ENCODE measurements at regions not wholly inside any gene's neighbourhood (a gene's known extent, or its start where the extent isn't known, plus 50 kb on each side); places are given as distances from the start of the nearest gene placed in this dataset.

DNA sequence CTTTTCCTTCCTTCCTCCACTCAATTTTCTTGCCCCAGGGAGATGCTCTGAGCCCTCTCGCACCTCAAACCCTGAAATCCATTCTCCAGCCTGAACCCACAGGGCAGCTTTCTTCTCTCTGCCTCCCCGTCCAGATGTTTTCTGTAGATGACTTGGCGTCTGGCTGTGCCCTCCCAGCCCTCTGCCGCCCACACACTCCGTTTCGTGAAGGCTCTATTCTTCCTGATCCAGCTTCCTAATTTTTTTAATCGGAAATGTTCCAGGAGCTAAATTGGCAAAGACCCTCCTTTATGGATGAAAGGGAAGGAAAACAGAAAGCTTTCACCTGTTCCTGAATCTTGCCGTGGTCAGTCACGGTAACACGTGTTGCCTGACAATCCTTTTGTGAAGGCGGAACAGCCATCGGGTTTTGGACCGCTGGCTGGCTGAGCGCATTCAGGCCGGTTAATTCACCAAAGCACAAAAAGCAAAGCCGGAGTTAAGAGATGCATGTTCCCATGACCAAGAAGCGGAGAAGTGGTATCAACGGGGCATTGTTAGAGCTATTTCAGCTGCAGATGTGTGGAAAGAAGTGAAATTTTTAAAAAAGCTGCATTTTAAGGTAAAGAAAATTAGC is 70.2 kb upstream of the FBRSL1 start:
- Histone ChIP-seq H4K20me1 (ENCODE audit: insufficient read depth, low read length, poor library complexity, severe bottlenecking) (no peaks in the 10 kb centered on the region), H3K9ac (ENCODE audit: low read depth, low read length, poor library complexity, severe bottlenecking) (no peak overlapping the region), H3K9me3 (ENCODE audit: insufficient read depth, low read depth, low read length) (no peaks in the 10 kb centered on the region), H3K36me3 (ENCODE audit: insufficient read depth, low read length) (no peaks in the 10 kb centered on the region), H2AFZ (ENCODE audit: low read length) (no peak overlapping the region), H3K4me1 (ENCODE audit: insufficient read depth, low read length, poor library complexity, severe bottlenecking) (peaks cover 8% of the 10 kb centered on the region), H3K79me2 (ENCODE audit: insufficient read depth, low read length) (no peaks in the 10 kb centered on the region), H3F3A (ENCODE audit: low read depth) (no peaks in the 10 kb centered on the region), H3K4me3 (ENCODE audit: low read length, poor library complexity, severe bottlenecking) (no peak overlapping the region), H3K4me2 (ENCODE audit: low read depth, low read length, poor library complexity, severe bottlenecking) (no peak overlapping the region), H3K9me2 (replicated peaks; ENCODE audit: low read depth, low read length) (no peaks in the 10 kb centered on the region), H3K27me3 (ENCODE audit: insufficient read depth, low read length, poor library complexity, severe bottlenecking) (no peaks in the 10 kb centered on the region)
- no peak for TF ChIP-seq CTCF (conservative IDR thresholded peaks at IDR 0.05; ENCODE audit: low read length)
- TF ChIP-seq EZH2phosphoT487 (IDR thresholded peaks at IDR 0.05; ENCODE audit: borderline replicate concordance), result no peak

- TF ChIP-seq EZH2phosphoT487 (IDR thresholded peaks at IDR 0.05; ENCODE audit: borderline replicate concordance) (no peak), CTCF (conservative IDR thresholded peaks at IDR 0.05; ENCODE audit: low read length) (no peak)
- H3K9me2 ChIP-seq (replicated peaks; ENCODE audit: low read depth, low read length), result no peaks in the 10 kb centered on the region
- H4K20me1 ChIP-seq (ENCODE audit: insufficient read depth, low read length, poor library complexity, severe bottlenecking), result no peaks in the 10 kb centered on the region
- no peaks in the 10 kb centered on the region for H3K79me2 ChIP-seq (ENCODE audit: insufficient read depth, low read length)
- H2AFZ ChIP-seq (ENCODE audit: low read length), result no peak overlapping the region
- H3K36me3 ChIP-seq (ENCODE audit: insufficient read depth, low read length), result no peaks in the 10 kb centered on the region
- H3K4me2 ChIP-seq (ENCODE audit: low read depth, low read length, poor library complexity, severe bottlenecking), result no peak overlapping the region
- H3K9me3 ChIP-seq (ENCODE audit: insufficient read depth, low read depth, low read length), result no peaks in the 10 kb centered on the region
- H3F3A ChIP-seq (ENCODE audit: low read depth), result no peaks in the 10 kb centered on the region
- H3K4me1 ChIP-seq (ENCODE audit: insufficient read depth, low read length, poor library complexity, severe bottlenecking), result peaks cover 8% of the 10 kb centered on the region
- no peak overlapping the region for H3K4me3 ChIP-seq (ENCODE audit: low read length, poor library complexity, severe bottlenecking)
- no peaks in the 10 kb centered on the region for H3K27me3 ChIP-seq (ENCODE audit: insufficient read depth, low read length, poor library complexity, severe bottlenecking)
- no peak overlapping the region for H3K9ac ChIP-seq (ENCODE audit: low read depth, low read length, poor library complexity, severe bottlenecking)
Observed at GRCh38 chr12:132418393-132418925, 71.5 kb upstream of the FBRSL1 start.

- no peaks in the 10 kb centered on the region for H4K20me1 ChIP-seq (ENCODE audit: insufficient read depth, low read length, poor library complexity, severe bottlenecking)
- no peaks in the 10 kb centered on the region for H3K27me3 ChIP-seq (ENCODE audit: insufficient read depth, low read length, poor library complexity, severe bottlenecking)
- TF ChIP-seq CTCF (conservative IDR thresholded peaks at IDR 0.05; ENCODE audit: low read length), result no peak
- TF ChIP-seq EZH2phosphoT487 (IDR thresholded peaks at IDR 0.05; ENCODE audit: borderline replicate concordance), result no peak
Observed at GRCh38 chr12:132417741-132418140, 72.2 kb upstream of the FBRSL1 start.

More at GRCh38 chr12:132417741-132418140, 72.2 kb upstream of the FBRSL1 start:
- H3F3A ChIP-seq (ENCODE audit: low read depth), result no peaks in the 10 kb centered on the region
- no peak overlapping the region for H3K4me3 ChIP-seq (ENCODE audit: low read length, poor library complexity, severe bottlenecking)
- H3K9ac ChIP-seq (ENCODE audit: low read depth, low read length, poor library complexity, severe bottlenecking), result no peak overlapping the region
- no peaks in the 10 kb centered on the region for H3K36me3 ChIP-seq (ENCODE audit: insufficient read depth, low read length)
- H3K9me2 ChIP-seq (replicated peaks; ENCODE audit: low read depth, low read length), result no peaks in the 10 kb centered on the region
- no peak overlapping the region for H3K4me2 ChIP-seq (ENCODE audit: low read depth, low read length, poor library complexity, severe bottlenecking)
- H3K9me3 ChIP-seq (ENCODE audit: insufficient read depth, low read depth, low read length), result no peaks in the 10 kb centered on the region
- H3K79me2 ChIP-seq (ENCODE audit: insufficient read depth, low read length), result no peaks in the 10 kb centered on the region
- H3K4me1 ChIP-seq (ENCODE audit: insufficient read depth, low read length, poor library complexity, severe bottlenecking), result peaks cover 8% of the 10 kb centered on the region
- no peak overlapping the region for H2AFZ ChIP-seq (ENCODE audit: low read length)
